ENCODE measurements at regions not wholly inside any gene's neighbourhood (a gene's known extent, or its start where the extent isn't known, plus 50 kb on each side); places are given as distances from the start of the nearest gene placed in this dataset.
"Not testable (repeated sequence)": the region's sequence is repeated elsewhere in the genome, so short reads cannot be mapped to it uniquely, and the experiment has no call there.

GRCh38 chrX:122565952-122566351 is 618.1 kb upstream of the GRIA3 start:
- DNase-seq (ENCODE audit: low read depth in 2 of 2) = no peak

- DNase-seq (ENCODE audit: low read depth in 2 of 2) = no peak
Observed at GRCh38 chrX:122566401-122566800, 617.7 kb upstream of the GRIA3 start.

GRCh38 chrX:122567911-122568310 is 616.2 kb upstream of the GRIA3 start:
- DNase-seq (ENCODE audit: low read depth in 2 of 2) = no peak

DNA sequence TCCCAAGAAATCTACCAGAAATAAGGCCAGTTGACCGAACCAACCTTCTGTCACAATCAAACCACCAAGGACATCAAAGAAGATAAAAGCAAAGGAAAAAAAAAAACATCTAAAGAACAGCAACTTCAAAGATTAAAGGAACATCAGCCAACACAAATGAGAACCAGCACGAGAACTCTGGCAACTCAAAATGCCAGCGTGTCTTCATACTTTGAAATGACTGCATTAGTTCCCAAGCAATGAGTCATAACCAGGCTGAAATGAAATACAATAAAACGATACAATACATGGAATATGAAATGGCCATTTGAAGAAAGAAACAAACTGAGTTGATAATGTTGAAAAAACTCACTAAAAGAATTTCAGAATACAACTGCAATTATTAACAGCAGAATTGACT is 611.6 kb upstream of the GRIA3 start:
- no peak for DNase-seq (ENCODE audit: low read depth in 2 of 2)

DNA sequence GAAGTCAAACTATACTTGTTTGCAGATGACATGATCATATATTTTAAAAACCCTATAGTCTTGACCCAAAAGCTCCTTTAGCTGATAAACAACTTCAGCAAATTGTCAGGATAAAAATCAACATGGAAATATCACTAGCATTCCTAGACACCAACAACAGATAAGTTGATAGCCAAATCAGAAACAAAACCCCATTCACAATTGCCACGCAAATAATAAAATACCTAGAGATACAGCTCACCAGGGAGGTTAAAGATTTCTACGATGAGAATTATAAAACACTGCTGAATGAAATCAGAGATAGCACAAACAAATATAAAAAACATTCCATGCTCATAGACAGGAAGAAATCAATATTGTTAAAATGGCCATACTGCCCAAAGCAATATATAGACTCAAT is 605.0 kb upstream of the GRIA3 start:
- DNase-seq (ENCODE audit: low read depth in 2 of 2) = no peak

- no peak for DNase-seq (ENCODE audit: low read depth in 2 of 2)
Observed at GRCh38 chrX:122579526-122579925, 604.6 kb upstream of the GRIA3 start.

GRCh38 chrX:122582280-122582974 is 601.7 kb upstream of the GRIA3 start:
- DNase-seq (ENCODE audit: low read depth in 2 of 2) = no peak

DNA sequence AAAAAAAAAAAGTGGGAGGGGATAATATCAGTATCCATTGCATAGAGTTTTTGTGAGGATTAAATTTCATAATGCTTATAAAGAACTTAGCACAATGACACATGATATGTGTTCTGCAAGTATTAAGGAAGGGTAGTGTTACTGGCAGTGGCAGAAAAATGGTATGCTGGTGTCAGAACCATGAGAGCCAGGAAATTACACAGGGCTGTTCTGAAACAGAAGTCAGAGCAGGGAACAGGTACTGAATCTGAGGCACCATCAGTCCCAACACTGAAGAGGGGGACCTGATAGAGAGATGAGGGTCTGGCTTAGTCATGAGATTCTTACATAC is 601.1 kb upstream of the GRIA3 start:
- no peak for DNase-seq (ENCODE audit: low read depth in 2 of 2)

GRCh38 chrX:122583551-122583950 is 600.5 kb upstream of the GRIA3 start:
- DNase-seq (ENCODE audit: low read depth in 2 of 2) = no peak

DNA sequence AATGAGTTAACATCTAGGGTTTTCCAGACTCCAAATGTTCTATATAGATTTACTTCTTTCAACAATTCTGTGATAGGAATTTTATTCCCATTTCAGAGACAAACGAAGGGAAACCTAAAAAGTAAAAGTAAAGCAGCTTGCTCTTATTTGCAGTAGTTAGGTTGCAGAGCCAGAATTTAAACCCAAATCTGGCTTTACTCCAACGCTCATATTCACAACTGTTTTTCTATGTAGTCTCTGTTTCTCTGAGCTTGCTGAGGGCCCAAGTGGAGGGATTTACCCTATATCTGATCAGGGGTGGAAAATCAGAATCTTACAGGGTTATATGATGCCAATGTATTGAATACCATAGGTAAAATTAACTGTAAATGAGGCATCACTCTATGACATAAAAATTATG is 599.1 kb upstream of the GRIA3 start:
- DNase-seq (ENCODE audit: low read depth in 2 of 2) = no peak

DNA sequence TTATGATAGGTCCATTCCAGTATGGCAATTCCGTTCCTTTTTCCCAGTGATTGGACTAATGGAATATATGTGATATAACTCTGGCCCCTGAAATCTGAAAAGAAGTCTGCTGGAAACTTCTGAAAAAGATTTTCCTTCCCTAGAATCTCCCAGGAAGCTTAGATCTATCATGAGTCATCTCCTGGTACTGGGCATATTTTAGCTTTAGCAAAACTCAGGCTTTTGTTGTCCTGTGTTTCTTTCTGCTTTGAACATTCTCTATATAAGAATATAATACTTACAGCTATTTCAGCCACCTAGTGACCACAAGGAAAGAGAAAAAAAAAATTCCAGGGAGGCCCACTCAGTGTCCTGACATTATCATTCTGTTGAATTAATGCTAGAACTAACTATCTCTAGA is 597.2 kb upstream of the GRIA3 start:
- no peak for DNase-seq (ENCODE audit: low read depth in 2 of 2)

GRCh38 chrX:122591546-122591945 is 592.5 kb upstream of the GRIA3 start:
- no peak for DNase-seq (ENCODE audit: low read depth in 2 of 2)

DNA sequence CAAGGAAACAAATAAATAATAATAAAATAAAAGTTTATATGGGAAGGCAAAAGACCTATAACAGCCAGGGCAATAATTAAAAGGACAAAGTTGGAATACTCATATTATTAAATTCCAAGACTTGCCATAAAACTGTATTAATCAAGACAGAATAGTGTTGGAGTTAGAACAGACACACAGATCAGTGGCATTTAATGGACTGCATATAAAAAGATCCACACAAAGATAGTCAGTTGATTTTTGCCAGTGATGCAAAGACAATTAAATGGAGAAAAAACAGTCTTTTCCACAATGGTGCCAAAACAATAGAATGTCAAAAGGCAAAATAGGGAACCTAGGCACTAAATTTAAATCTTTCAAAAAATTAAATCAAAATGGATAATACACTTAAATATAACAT is 587.1 kb upstream of the GRIA3 start:
- no peak for DNase-seq (ENCODE audit: low read depth in 2 of 2)

GRCh38 chrX:122622795-122623194 is 561.3 kb upstream of the GRIA3 start:
- DNase-seq (ENCODE audit: low read depth in 2 of 2) = no peak

GRCh38 chrX:122625239-122625638 is 558.8 kb upstream of the GRIA3 start:
- no peak for DNase-seq (ENCODE audit: low read depth in 2 of 2)

- no peak for DNase-seq (ENCODE audit: low read depth in 2 of 2)
Observed at GRCh38 chrX:122625821-122626220, 558.3 kb upstream of the GRIA3 start.

- no peak for DNase-seq (ENCODE audit: low read depth in 2 of 2)
Observed at GRCh38 chrX:122626871-122627270, 557.2 kb upstream of the GRIA3 start.

DNA sequence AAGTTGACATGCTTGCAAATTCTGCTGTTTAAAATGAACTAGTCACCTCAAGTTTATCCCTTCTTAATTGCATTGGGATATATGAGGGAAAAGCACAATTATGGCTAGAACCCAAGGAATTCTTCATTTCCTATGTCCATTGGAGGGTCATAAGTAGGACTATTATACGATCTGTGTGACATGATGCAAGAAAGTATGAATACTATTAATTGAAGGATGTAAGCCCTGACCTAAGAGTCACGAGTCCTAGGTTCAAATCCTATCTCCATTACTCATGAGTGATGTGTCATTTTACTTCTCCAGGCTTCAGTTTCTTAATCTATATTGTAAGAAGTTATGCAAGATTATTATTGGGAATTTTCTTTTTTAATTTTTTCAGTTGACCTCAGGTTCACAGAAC is 542.9 kb upstream of the GRIA3 start:
- no peak for DNase-seq (ENCODE audit: low read depth in 2 of 2)

GRCh38 chrX:122641826-122642225 is 542.3 kb upstream of the GRIA3 start:
- no peak for DNase-seq (ENCODE audit: low read depth in 2 of 2)

DNA sequence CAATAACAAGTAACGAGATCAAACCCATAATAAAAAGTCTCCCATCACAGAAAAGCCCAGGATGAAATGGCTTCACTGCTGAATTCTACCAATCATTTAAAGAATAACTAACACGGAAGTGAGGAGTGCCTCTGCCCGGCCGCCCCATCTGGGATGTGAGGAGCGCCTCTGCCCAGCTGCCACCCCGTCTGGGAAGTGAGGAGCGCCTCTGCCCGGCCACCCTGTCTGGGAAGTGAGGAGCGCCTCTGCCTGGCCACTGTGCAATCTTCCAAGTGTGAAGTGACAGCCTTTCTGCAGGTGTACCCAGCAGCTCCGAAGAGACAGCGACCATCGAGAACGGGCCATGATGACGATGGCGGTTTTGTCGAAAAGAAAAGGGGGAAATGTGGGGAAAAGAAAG is 528.8 kb upstream of the GRIA3 start:
- not testable (repeated sequence) for DNase-seq (ENCODE audit: low read depth in 2 of 2)

DNA sequence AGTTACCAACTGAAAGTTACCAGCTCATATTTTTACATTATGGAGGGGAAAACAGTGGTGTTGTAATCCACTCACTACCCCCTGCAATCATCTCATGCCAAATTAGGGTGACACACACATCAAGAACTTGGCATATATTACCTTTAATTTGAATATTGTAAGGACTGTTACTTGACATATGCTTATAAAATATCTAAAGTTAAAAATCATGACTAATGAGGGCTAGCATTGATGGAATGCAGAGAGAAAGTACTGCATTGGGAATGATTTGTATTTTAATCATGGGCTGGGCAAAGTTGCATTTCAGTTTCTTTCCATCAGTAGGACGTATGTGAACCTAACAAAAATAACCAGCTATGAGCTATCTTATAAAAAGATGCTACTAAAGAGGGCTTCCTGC is 517.5 kb upstream of the GRIA3 start:
- no peak for DNase-seq (ENCODE audit: low read depth in 2 of 2)

GRCh38 chrX:122667667-122668066 is 516.4 kb upstream of the GRIA3 start:
- DNase-seq (ENCODE audit: low read depth in 2 of 2) = no peak

DNA sequence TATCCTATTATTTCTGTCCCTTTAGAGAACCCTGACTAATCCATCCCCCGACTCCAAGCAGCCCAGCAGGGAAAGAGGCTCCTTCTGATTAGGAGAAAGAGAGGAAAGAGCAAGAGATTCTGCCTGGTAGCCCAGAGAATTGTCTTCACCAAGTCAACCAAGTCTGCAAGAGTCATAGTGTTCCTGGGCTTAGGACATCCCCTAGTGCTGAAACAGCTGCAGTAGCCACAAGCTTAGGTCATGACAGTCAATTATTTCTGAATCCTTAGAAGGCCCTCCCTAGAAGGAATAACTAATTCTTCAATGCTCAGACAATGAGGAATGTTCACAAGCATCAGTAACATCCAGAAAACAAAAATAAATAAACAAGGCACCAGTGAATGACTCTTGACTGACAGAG is 480.3 kb upstream of the GRIA3 start:
- no peak for DNase-seq (ENCODE audit: low read depth in 2 of 2)

DNA sequence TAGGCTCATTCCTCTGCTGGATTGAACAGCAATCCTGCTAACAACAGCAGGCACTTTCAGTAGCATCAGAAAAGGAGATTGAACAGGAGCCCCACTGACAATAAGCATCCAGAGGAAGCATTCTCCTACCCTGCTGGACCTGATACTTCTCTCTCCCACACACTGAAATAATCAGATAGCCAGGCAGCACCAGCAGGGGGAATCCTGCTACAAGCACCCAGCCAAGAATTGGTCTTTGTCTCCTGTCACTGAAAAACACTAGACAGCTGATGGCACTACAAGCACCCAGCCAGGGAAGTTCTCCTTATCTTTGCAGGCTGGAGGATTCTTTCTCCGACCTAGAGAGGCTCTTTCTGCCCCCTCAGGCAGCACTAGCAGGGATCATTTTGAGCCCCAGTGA is 444.3 kb upstream of the GRIA3 start:
- no peak for DNase-seq (ENCODE audit: low read depth in 2 of 2)

DNA sequence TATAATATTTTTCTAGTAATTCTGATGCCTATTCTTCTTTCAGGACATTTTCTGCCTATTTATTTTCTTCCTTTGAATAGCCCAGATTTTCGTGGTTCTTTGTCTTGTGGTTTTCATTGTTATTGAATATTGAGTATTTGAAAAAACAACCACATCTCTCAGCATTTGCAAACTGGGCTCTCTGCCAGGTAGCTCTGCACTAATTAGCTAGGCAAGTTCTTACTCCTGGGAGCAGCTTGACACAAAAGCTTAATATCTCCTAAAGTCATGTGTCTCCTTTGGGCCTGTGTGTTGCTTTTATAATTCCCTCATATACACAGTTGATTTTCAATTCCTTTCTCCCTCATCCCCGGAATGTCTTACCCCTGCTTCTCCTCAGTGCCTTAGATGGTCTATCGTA is 413.5 kb upstream of the GRIA3 start:
- no peak for DNase-seq (ENCODE audit: low read depth in 2 of 2)
